GM18508 (cell line): ENCODE measurements at regions not wholly inside any gene's neighbourhood (a gene's known extent, or its start where the extent isn't known, plus 50 kb on each side); places are given as distances from the start of the nearest gene placed in this dataset.

Experiments used
- ATAC-seq: cut with Tn5 transposase; IDR thresholded peaks from one replicate; pipeline ENCODE4 v1.9.1; 2021; ENCODE audit warnings: moderate number of reproducible peaks; ENCODE audit not compliant: insufficient read depth, unreplicated experiment

GRCh38 chr6:166106076-166106686, 61.5 kb downstream of the TBXT start:
- no peak for ATAC-seq

- no peak for ATAC-seq
Measured at GRCh38 chr6:166105341-166106075, 62.1 kb downstream of the TBXT start.

- no peak for ATAC-seq
Measured at GRCh38 chr6:166104872-166105271, 62.8 kb downstream of the TBXT start.

GRCh38 chr6:166104107-166104506, 63.5 kb downstream of the TBXT start:
- ATAC-seq: no peak

GRCh38 chr6:166101819-166102419, 65.7 kb downstream of the TBXT start:
- no peak for ATAC-seq

- ATAC-seq: peak; percentile 78
Measured at GRCh38 chr6:166097914-166098522, 69.6 kb downstream of the TBXT start.

GRCh38 chr6:166087852-166088251, 79.8 kb downstream of the TBXT start:
- ATAC-seq: no peak

GRCh38 chr6:166087246-166087645, 80.4 kb downstream of the TBXT start:
- no peak for ATAC-seq

- ATAC-seq: no peak
Measured at GRCh38 chr6:166085500-166085899, 82.2 kb downstream of the TBXT start.

- no peak for ATAC-seq
Measured at GRCh38 chr6:166084951-166085350, 82.7 kb downstream of the TBXT start.

- ATAC-seq: no peak
Measured at GRCh38 chr6:166079841-166080240, 87.8 kb downstream of the TBXT start.

GRCh38 chr6:166078294-166078693, 89.4 kb downstream of the TBXT start:
- ATAC-seq: no peak

GRCh38 chr6:166076625-166077024, 91.0 kb downstream of the TBXT start:
- no peak for ATAC-seq

- no peak for ATAC-seq
Measured at GRCh38 chr6:166075925-166076324, 91.7 kb downstream of the TBXT start.

GRCh38 chr6:166075186-166075585, 92.5 kb downstream of the TBXT start:
- no peak for ATAC-seq

- ATAC-seq: no peak
Measured at GRCh38 chr6:166073082-166073481, 94.6 kb downstream of the TBXT start.

GRCh38 chr6:166068768-166069167, 98.9 kb downstream of the TBXT start:
- no peak for ATAC-seq

GRCh38 chr6:166058064-166058739, 109.4 kb downstream of the TBXT start:
- no peak for ATAC-seq

GRCh38 chr6:166057431-166057830, 110.2 kb downstream of the TBXT start:
- ATAC-seq: no peak

GRCh38 chr6:166056637-166057036, 111.0 kb downstream of the TBXT start:
- no peak for ATAC-seq

GRCh38 chr6:166055801-166056200, 111.8 kb downstream of the TBXT start:
- ATAC-seq: no peak
